HG02943 (cell line): ENCODE measurements at regions not wholly inside any gene's neighbourhood (a gene's known extent, or its start where the extent isn't known, plus 50 kb on each side); places are given as distances from the start of the nearest gene placed in this dataset.
"Not testable (repeated sequence)": the region's sequence is repeated elsewhere in the genome, so short reads cannot be mapped to it uniquely, and the experiment has no call there.

ENCODE experiments used
- ATAC-seq: cut with Tn5 transposase; IDR thresholded peaks from one replicate; pipeline ENCODE4 v1.9.1; 2021; ENCODE audit warnings: mild to moderate bottlenecking, low read depth, moderate library complexity; ENCODE audit not compliant: unreplicated experiment

DNA sequence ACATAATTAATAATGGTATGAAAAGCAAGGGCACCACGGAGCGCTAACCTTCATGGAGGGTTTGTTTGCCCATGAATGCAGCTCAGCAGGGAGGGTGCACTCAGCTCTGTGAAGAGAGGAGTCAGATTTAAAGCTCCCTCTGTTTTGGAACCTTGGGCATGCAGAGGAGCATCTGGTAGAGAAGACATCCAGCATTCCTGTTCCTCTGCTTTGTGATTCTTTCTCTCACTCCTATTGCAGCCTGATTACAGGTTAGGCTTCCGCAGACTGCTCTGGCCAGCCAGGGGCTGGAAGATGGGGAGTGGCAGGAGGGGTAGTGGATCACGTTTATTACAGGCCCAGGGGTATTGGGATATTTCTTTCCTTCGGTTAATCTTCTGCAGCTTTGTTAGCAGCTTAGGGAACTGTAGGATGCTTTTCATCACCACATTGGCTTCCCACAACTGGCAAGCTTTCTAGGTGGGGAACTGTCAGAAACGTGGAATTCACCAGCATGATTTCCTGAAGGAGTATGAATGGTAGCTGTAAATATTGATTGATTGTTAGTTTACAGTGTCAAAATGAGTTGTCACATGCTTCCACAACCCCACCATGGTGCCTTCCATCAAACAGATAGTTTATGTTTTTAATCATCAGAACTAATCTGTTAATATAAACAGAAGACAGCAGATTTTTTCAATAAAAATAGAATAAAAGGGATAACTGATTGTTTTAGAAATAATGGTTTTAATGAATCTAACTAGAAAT, 201.1 kb downstream of the VAPA start:
- ATAC-seq = no peak

DNA sequence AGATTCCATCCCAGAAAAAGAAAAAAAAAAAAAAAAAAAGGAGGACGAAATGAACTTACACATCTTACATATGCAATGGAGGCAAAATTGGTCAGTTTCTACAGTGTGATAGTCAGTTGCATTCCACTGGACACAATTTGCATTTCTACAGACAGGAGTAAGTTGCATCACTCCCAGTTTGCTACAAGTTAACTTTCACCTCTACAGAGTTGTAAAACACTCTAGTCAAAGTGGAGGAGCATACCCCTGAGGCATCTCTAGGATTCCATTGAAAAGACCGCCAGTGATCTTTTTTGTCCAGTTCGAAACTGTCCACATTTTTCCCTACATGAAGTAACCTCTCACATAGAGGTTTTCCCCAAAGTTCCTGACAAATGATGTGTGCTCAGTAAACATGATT, 202.8 kb downstream of the VAPA start:
- no peak for ATAC-seq

DNA sequence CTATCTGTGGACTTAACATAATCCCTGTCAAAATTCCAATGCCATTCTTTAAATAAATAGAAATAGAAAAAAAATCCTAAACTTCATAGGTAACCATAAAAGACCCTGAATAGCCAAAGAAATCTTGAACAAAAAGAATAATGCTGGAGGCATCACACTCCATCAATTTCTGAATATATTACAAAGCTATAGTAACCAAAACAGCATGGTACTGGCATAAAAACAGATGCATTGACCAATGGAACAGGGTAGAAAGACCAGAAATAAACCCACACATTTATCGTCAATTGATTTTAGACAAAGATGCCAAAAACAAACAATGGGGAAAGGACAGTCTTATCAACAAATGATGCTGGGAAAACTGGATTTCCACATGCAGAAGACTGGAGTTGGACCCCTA, 205.7 kb downstream of the VAPA start:
- no peak for ATAC-seq

DNA sequence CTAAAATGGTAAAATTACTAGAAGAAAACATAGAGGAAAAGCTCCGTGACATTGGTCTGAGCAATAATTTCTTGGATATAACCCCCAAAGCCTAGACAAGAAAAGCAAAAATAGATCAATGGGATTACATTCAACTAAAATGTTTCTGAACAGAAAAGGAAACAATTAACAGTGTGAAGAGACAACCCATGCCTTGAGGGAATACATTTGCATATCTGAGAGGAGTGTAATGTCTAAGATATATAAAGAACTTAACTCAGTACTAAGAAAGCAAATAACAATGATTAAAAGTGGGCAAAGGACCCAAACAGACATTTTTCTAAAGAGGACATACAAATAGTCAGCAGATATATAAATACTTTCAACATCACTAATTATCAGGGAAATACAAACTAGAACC, 206.2 kb downstream of the VAPA start:
- ATAC-seq = no peak

DNA sequence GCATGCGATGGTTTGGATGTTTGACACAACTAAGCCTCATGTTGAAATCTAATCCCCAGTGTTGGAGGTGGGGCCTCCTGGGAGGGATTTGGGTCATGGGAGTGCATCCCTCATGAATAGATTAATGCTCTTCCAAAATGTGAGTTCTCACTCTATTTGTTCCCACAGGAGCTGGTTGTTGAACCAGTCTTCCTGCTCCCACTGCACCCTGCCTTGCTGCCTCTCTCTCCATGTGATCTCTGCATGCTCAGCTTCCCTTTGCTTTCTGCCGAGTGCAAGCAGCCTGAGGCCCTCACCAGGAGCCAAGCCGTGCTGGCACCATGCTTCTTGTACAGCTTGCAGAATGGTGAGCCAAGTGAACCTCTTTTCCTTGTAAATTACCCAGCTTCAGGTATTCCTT, 206.8 kb downstream of the VAPA start:
- ATAC-seq = no peak

DNA sequence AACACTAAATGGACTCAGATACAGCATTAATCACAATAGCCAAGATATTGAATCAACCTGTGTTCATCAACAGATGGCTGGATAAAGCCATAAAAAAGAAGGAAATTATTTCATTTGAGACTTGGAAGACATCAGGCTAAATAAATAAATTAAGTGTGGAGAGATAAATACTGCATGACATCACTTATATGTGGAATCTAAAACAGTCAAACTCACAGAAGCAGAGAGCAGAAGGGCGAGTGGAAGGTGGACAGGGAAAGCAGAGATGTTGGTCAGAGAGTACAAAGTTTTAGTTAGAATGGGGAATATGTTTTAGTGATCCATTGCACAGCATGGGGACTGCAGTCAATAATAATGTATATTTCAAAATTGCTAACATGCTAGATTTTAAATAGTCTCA, 207.2 kb downstream of the VAPA start:
- ATAC-seq = no peak

DNA sequence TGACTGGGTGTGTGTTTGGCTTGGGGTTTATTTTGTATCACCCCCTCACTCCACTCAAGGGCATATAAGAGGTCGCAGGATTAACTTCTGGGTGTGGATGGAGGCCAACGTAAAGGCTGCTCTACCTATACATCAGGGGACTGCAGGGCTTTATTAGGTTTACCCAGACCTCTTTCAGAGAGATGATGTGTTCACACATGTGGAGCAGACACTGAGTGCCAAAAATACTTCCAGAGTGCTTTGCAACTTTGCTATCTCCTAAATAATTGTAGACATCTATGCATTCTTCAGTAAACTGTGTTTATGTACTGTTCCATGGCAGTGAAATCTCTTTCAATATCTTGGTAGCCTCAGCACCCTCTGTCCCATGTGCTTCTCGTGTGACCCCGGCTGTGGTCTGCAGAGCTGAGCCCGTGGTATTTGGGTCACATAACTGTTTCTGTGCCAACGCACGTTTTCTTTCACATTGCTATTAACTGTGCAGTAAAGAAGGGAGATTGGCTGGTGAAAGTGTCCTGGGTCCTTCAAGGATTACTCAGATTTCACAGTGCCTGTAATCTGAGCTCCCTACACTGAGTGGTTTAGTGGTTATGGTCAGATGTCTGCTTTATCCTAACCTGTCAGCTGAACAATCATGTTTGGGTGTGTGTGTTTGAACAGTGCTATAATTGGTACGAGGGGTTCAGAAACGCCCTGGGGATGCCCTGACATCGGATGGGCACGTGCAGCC, 208.1 kb downstream of the VAPA start:
- ATAC-seq = no peak

DNA sequence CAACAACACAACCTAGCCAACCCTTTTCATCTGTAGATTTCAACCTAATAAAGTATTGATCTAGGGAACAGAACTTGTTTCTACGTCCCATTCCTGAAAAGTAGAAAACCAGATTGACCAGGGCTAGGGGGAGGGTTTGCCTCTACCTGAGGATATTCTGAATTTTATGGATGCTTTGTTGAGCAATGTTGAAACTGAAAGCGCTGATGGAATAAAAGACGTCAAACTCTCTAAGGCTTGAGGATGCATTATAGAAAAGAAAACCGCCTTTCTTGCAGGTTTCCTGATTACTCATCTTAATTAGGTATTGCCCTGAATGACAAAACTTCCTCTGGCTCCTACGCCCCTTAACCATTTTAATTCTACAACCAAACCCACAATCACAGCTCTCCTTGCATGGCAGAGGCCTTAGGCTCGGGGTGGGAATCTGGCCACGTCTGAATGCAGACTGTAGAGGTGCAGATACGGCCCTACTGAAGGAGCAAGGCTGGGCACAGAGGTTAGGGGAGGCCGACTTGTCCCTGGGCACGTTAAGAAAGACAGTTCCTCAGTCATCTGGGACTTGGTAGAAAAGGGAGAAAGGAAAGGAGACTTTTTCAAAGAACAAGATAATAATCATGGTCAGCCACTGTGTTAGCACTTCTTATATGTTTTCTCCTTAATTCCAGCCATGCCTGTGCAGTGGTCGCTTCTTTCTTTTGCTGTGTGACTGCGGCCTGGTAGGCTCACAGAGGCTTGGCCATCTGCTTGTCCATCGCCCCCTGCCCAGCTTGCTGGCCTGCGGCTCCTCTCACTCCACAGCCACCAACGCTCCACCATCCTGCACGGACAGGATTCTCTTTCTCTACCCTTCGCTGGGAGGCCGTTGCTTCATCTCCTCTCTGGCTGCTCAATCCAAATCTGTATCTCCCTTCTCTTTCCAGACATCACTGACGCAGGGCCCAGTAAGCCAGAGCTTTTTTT, 209.5 kb downstream of the VAPA start:
- ATAC-seq = no peak

DNA sequence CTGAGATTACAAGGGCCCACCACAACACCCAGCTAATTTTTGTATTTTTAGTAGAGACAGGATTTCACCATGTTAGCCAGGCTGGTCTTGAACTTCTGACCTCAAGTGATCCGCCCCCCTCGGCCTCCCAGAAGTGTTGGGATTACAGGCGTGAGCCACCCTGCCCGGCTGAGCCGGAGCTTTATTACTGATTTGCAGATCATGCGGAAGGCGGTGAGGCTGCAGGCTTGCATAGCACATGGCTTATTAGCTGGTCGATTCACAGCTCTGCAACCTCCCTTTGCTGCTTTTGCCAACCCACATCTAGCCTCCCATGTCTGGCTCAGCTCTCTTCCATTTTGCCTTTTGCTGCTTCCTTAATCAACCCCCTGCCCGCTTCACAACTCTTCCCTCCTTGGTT, 210.3 kb downstream of the VAPA start:
- ATAC-seq = no peak

DNA sequence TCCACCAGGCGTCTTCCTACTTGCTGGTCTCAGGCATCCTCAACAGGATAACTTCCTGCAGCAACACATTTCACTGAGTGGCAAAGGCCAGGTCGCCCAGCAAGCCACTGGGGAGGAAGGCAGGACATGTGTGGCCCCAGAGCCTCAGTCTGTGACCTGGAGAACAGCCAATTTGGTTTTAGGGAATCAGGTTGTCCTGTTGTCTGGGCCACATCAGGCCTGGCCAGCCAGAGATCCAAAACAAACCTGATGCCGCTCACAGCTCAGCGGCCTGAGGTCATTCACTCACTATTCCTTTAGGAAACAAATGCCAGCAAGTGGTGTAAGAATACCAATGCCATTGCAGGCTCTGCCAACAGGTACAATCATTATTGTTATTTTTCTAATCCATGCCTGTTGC, 210.7 kb downstream of the VAPA start:
- no peak for ATAC-seq

DNA sequence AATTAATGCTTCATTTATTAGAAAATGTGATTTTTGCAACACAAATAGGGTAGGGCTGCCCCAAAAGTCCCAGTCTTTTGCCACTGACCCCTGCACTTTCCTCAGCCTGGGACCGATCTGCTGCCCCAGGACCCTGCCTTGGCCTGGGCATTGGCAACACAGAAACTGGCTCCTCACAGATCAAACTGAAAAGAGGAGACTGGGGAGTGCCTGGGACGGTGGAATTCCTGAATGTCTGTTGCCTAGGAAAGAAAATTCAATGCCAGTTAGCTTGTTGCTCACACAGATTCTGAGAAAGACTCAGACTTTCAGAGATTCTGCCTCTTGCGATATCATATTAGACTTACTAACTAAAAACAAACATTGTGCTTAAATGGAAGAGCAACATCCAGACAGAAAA, 211.2 kb downstream of the VAPA start:
- ATAC-seq = no peak

DNA sequence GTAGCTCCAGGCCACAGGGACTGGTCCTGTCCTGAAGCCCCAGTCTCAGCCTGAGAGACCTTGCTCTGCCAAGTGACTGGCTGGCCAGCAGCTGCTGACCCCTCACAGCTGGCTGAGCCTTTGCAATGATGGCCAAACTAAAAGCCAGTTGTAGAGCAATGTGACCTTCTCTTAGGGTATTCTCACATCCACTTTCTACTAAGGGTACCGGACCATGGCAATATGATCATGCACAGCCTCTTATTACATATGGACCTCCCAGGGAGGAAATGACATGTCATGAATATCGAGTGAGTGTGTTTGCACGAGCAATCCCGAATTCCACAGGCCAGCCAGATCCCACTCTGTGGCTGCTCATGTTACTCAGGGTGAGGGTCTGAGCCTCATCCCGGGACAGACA, 213.9 kb downstream of the VAPA start:
- no peak for ATAC-seq

DNA sequence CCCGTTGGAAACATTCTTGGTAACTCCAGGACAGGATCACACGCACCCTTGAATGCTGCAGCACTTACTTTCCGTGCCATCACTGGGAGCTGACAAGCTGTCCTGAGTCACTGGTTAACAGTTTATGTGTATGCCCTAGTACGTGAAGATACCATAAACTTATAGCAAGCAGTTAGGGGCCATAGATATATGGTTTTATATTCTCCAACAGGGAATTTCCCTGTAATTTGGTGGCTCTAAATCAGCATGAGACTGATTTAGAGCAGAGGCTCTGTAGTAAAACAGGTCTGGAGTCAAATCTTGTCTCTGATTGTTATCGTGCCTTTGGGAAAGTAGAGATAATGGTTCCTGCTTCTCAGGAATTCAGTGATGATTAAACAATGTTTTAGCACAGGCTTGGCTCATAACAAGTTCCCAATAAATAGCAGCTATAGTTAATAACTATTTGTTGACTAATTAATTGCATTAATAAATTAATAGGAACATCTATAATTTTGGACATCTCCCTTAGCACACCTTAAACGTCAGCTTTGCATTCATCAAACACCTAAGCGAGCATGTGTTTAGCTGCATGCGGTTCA, 215.2 kb downstream of the VAPA start:
- ATAC-seq = no peak

DNA sequence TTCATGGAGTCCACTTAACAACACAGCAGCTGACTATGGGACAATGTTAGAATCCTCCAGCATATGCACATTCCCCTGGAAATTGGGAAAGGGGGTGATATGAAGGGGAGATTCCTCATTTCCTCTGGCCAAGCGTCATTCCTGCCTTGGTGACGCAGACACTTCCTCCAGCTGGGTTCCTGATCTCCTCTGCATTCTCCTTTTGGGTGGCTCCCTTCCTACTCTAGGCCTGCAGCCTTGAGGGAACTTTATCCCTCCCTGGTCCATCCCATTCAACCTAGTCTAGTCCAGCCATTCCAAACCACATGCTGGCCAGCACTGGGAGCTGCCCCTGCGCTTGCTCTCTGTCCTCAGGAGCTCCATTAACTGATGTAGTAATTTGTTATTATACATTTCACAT, 216.8 kb downstream of the VAPA start:
- no peak for ATAC-seq

DNA sequence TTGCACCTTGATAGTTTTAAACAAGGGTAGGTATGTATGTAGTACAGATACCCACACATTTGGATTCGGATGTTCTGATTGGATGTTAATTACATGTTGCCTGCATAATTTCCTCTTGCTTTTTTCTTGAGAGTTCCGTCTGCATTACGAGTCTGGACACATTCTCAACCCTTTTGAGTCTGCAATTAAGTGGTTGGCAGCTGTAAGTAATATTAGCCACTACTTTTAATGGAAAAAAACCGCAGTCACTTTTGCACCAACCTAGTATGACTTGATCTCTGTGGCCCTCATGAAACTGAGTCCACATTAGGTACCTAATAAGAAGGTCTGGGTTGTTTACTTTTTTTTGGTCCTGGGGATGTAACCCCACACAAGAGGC, 217.3 kb downstream of the VAPA start:
- no peak for ATAC-seq

DNA sequence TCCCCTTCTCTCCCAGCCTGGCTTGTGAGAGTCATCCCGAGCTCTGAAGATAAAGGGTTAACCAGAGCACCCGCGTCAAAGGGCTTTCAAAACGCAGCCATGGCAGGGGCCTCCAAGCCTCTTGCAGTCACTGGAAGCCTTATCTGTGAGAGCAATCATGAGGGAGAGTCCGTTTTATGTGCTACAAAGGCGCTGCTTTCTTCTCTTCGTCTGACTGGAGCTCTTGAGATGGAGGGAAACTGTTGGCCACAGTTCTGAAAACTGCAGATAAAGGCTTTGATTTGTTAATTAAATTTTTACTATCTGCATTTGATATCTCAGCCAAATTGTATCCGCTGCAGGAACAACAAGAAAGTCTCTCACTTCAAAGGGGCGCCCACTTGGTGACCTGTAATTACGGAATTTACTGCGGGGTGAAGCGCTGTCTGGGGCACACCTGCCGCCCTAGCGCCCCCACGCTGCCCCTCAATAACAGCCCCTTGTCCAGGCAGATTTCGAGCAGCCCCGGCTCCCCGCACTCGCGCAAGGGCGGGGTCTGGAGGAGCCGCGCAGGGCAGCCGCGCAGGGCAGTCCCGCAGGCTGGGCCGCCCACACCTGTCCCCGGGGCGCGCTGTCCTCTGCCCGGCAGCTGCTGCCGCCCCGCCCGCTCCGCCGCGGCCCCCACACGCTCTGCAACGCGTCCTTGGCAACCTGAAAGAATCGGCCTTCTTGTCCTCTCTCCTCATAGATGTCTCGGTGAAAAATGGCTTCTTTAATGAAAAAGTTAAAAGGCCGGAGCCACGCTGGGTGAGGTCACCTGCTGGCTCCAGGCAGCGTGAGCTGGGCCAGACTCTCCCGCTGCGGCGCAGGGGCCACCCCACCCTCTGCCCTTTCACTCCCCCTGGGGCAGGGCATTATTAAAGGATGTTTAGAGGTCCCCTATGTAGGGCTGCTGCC, 217.9 kb downstream of the VAPA start:
- no peak for ATAC-seq

DNA sequence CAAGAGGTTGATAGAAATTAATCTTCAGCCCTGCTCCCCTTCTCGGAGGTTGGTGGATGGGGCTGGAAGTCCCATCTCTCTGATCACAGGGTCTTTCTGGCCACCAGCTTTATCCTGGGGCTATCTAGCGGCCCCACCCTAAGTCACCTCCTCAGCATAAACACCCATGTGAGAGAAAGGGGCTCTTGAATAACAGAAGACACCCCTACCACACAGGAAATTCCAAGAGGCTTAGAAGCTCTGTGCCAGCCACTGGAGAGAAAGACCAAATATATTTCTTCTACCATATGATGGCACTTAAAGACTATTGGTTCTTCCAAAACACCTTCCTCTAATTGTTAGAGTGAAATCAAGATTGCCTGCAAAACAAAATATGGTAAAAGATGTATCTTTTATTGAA, 219.7 kb downstream of the VAPA start:
- no peak for ATAC-seq

DNA sequence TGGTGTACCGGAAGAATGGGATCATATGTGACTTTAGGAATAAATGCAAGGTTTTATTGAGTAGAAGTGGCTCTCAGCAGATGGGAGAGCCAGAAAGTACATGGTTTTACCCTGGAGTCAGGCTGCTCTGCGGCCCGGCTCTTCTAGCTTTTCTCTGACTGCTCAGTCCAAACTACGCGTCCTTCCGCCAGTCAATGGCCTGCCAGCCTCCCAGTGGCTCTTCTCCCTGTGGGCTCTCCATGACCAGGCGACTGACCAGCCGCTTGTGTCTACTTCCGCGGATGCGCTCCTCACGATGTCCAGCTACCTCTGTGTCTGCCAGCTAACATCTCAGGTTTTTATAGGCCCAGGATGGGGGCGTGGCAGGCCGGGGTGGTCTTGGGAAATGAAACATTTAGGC, 220.4 kb downstream of the VAPA start:
- ATAC-seq = no peak

DNA sequence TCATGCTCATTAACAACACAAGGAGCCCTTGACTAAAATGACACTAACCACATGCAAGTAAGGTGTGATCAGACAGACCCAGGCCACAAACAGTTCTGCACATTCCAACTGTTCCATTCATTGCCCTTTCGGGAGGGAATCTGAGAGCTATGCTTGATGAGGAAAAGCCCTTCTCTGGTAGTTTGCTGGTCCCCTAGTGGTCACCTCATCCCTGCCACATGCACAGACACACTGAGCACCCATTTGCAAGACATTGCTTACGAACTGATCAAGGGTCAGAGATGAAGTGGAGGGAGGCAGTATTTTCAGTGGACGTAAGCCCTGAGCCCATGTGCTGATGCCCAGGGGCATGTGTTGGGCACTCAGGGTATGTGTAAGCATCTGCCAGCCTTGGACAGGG, 220.9 kb downstream of the VAPA start:
- not testable (repeated sequence) for ATAC-seq
